Frontal cortex (tissue), 3 donors: ENCODE measurements at regions not wholly inside any gene's neighbourhood (a gene's known extent, or its start where the extent isn't known, plus 50 kb on each side); places are given as distances from the start of the nearest gene placed in this dataset.

ENCODE experiments used
- DNase-seq, 2 donors: peaks; one replicate each; pipeline ENCODE4 v3.0.0; 2012; ENCODE audit warnings: low spot score in 2 of 2
- FAIRE-seq: peaks from 2 replicates; lab custom pipeline; 2012; peaks lifted over from hg19 to GRCh38; lab: Jason Lieb, UNC
- donor health status: control.
- donor health status: control.
- donor health status: control.

DNA sequence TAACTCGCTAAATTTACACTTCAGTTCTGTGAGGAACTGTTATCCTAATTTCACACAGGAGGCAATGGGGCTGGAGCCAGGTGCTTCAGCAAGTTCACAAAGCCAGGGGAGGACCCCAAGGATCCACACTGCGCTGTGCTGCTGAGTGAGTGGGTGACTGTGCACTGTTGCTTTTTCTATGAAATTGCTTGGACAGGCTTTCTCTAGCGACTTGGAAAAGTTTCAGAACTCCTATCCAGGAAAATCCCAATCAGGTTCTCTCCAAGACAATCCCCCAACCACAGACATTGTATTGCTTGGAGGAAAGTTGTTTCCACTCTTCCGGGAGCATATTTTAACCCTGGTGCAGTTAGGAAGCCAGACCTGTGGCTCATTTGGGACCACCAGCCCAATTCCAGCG lies 175.9 kb upstream of the CST7 start:
- DNase-seq (no peak), FAIRE-seq (no peak)

DNA sequence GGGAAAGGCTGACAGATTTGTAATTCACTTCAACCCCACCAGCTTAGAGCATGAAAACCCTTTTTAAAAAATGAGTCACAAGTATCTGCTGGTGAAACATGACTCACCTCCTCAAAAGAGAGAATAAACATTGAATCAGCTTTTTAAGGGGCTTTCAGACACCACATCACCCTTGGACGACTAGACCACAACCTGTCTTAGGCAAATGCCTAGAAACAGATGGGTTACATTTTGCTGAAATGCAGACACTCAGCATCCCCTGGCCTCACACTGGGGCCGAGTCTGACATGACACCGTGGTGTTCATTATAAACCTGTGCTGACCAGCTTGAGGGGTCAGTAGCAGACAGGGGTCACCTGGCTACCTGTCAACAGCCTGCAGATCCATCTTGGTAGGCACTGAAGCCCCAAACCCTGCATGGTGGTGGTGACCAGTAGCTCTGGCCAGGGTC lies 175.3 kb upstream of the CST7 start:
- no peak for FAIRE-seq
- no peak for DNase-seq

DNA sequence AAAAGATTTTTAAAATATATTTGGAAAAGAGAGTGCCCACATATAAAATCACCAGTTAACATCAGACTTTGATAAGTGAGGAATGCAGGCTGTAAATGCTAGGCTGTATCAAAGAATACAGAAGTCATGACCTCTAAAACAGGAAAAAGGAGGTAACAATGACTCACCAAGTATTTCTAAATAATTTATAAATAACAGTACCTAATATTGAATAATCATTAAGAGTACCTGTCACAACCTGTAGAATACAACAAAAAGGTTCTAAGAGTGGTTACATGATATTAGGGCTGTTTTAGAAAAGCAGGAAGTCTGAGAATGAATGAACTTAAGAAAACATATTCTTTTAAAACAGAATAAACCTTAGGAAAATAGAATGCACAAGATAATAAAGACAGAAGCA lies 173.1 kb upstream of the CST7 start:
- no peak for DNase-seq
- FAIRE-seq, result no peak

DNA sequence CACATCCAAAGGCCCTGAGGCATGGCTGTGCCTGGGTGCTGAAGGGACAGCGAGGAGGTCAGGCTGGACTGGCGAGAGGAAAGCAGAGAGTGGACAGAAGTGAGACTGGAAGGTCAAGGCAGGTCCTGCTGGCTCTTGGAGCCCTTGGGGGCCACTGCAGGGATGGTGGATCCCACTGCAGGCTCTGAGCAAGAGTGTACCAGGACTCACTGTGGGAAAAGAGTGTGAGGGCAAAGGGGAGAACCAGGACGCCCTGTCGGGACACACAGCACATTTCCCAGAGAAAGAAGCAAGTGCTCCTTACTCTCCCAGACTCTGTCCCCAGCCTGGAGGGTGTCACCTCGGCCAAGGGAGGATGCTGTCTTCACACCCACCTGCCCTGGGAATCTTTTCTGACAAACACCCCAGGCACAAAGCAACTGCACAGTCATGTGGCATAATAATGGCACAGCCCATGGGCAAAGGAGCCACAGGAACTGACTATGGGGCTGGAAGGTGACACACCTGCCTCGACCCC lies 172.3 kb upstream of the CST7 start:
- no peak for FAIRE-seq
- DNase-seq, result no peak

DNA sequence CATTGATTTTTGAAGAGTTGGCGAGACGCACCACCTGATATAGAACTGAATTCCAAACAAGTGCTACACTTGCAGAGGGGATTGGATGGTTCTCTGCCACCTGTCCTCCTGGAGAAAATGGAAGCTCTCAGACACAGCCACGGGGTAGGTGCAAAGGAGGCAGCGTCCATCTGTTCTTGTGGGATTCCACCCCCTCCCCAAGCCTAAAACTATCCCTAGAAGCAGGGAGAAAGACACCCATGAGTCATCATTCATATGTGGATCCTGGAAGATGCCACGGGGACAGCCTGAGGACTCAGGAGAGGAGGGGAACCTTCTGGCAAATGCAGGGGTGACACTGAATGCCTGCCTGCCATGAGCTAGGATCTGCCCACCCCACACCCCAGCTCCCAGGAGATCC lies 171.3 kb upstream of the CST7 start:
- DNase-seq (no peak), FAIRE-seq (no peak)

DNA sequence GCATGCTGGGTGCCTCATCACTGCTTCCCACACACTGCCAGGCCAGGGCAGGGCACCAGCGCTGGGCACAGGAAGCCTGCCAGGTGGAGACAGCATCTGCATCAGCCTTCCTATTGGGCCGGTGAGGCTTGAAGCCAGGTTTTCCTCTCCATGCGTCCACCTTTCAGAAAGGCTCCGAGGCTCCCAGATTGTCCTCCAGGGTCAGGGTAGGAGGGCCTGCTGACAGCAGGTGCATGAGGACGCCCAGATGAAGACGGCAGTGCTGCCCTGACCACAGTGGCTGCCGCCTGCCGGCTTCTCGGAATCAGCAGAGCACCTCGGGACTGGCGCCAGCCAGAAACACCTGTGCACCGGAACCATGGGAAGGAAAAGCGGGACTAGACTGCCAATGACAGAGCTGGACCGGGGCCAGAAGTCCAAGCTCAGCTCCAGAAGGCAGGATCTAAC lies 170.5 kb upstream of the CST7 start:
- DNase-seq, result no peak
- no peak for FAIRE-seq

DNA sequence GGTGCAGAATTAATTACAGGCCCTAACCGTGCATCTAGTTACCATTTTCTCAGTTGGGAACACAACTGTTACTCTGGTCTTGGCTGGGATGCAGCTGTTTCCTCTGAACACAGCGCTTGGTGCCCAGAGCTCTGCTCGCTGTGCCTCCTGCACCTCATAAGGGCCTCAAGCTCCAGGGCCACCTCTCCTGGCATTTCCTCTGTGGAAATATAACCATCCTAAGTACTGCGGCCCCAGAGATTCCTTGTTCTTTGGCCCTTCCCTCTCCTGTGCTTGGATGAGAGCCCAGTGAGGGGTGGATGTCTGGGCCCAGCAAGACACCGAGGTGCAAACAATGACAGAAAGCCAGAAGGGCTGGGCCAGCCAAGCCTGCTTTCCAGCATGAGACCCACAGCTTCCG lies 169.9 kb upstream of the CST7 start:
- FAIRE-seq, result no peak

DNA sequence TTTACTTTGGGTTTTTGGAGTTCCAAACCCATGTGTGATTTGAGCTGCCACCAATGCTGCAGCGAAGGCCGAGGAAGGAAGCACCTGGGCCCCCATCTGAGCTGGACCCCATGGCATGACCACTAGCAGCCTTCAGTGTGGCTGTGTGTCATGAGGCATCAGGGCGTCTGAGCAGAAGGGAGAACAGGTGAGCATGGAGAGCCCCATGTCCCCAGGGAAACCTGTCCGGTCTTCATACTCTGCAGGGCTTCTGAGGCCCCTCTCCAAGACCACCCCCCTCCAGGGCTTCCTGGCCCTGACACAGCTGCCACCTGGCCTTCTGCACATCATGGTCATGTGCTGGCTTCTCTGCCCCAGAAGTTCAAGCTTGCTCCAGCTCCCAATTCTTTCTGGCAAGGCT lies 169.1 kb upstream of the CST7 start:
- FAIRE-seq, result no peak
- no peak for DNase-seq

More for the DNA sequence above, 169.9 kb upstream of the CST7 start:
- no peak for DNase-seq

DNA sequence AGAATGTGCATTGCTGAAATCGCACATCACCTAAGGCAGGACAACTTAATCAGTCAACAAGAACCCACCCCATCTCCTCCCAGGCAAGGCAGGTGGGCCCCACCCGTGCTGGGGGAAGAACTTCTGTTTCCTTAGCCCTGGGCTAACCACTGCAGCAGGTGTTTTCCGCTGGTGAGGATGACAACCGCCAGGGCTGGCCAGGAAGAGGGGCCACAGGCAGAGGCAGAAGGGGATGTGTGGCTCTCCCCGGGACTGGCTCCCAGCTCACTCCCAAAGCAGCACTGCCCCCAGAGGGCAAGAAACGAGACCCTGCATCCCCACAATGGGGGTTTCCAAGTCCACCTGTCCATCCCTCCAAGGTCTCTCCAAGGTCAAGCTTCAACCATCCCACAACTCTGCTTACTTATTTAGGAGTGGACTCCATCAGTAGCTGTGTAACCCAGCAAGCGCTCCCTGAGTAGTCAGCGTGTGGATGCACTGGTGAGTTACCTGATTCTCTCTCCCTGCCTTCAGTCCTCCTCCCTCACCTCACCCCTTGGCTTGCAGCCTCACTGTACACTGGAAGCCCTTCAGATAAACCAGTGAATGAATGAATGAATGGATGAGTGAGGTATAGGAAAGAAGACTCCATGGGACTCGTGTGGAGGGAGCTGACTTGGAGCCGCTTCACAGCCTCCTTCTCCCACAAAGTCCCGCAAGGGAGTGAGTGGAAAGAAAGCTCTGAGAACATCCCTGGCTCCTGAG lies 168.2 kb upstream of the CST7 start:
- DNase-seq (no peak), FAIRE-seq (no peak)

DNA sequence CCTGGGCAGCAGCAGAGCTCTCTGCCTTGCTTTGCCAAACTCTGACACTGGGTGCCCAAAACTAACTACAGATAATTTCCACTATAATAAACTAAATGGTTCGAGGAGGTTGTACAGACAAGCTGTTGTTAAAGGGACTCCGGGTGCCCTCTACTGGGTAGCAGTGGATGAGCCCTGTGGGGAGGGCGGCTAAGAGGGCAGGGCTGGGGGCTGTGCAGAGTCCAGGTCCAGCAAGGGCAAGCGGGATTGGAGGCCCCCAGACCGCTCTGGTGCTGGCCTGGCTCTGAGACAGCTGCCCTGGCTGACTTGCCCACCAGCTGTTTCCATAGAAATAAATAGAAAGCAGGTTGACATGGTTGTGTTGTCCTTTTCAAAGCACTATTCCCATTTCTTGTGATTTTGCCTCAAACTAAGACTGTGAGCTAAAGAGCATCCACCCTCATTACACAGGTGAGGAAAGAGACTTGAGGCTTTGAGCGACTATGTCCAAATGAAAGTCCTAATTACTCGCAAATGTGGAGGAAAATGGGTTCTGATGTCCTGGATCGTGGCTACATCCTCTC lies 167.6 kb upstream of the CST7 start:
- no peak for FAIRE-seq
- peak; percentile 24 to 55 for DNase-seq

DNA sequence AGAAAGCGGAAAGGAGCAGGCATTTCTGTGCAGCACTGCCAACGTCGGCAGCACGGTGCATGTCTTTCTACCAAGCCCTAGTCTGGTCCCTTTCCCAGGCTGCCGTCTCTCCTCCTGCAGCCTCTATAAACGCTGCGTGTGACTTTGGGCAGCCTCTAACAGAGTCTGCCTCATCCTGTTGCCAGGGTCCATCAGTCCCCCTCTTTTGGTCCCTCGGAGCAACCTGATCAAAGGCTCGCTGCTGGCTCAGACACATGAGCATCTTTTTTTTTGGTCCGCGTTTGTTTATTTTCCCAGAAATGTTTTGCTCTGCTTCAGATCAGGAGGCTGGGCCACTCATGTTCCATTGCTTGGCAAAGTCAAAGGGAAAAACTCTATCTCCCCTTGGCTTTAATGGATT lies 166.8 kb upstream of the CST7 start:
- DNase-seq, result no peak

DNA sequence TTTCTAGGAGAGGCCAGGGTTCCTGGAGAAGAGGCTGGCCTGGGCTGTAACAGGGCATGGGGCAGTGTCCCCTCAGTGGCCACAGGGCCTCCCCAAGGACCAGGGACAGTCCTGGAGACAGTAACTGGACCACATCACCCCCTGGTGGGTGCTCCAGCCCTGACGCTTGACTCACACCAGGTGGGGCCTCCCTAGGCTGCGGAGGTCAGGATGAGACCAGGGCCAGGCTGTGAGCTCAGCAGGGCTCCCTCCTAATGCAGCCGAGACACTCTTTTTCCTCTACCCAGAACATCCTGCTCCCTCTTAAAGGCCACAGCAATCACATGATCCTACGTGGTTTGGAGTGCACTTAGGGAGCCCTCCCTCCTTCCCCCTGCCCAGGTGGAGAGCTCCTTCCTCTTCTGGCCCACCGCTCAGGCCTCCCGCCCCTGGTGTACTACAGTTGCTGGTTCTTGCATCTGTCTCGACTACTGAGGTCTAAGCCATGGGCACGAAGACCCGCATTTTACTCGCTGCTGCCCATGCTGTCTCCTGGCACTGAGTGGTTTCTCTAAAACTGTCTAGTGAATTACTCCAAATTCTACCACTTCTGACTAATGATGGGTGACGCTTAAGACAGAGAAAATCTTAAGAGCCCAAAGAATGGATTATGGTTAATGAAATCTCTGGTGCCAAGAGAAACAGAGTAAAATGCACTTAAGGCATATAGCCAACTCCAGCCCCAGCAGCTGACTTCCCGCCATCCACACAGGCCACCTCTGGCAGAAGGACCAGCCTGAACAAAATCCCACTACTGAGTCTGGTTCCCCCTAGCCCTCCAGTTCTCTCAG lies 166.1 kb upstream of the CST7 start:
- FAIRE-seq, result no peak

More for the DNA sequence above, 166.8 kb upstream of the CST7 start:
- FAIRE-seq, result no peak

DNA sequence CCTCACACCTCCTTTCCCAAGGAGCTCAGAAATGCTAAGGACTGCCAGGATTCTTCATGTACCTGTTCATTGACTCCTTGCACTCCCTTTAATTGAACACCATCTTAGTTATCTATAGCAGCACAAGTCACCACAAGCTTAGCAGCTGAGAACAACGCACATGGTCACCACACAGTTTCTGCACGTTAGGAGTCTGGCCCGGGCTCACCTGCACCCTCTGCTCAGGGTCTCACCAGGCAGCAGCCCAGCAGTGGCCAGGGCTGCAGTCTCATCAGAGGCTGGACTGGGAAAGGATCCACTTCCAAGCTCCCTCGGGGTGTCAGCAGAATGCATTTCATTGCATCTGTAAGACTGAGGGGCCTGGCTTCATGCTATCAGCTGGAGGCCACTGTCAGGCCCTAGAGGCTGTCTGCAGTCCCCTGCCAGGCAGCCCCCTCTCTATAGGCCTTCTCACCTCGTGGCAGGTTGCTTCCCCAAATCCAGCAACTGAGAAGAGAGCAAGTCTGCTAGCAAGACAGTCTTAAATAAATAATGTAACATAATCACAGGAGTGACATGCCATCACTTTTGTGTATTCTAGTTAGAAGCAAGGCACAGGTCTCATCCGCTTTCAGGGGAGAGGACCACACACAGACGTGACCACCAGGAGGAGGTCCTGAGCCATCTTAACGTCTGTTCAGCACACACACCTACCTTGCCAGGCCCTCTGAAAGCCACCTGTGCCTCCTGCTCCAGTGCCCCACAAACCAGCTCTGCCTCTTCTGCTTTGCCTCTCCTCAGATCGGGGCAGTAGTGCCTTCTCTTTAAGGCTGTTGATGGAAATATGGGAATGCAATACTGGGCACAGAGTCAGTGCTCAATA lies 165.2 kb upstream of the CST7 start:
- FAIRE-seq (no peak), DNase-seq (no peak)

More for the DNA sequence above, 166.1 kb upstream of the CST7 start:
- DNase-seq, result no peak

DNA sequence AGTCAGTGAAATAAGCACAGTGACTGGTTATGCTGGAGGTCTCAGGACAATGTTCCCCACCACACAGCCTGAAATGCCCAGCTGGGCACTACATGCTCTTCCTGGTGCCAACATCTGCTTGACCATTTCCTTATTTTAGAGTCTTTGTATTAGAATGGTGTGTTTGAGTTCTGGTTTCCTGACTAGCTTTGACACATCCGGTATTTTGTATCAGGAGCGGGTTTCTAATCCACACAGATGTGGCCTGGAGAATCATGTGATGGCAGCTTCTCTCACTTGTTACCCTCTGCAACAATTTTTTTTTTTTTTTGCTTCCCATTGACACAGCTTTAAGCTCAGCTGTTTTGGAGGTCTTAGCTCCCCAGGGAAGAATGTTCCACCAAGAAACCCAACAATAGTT lies 164.5 kb upstream of the CST7 start:
- no peak for DNase-seq

DNA sequence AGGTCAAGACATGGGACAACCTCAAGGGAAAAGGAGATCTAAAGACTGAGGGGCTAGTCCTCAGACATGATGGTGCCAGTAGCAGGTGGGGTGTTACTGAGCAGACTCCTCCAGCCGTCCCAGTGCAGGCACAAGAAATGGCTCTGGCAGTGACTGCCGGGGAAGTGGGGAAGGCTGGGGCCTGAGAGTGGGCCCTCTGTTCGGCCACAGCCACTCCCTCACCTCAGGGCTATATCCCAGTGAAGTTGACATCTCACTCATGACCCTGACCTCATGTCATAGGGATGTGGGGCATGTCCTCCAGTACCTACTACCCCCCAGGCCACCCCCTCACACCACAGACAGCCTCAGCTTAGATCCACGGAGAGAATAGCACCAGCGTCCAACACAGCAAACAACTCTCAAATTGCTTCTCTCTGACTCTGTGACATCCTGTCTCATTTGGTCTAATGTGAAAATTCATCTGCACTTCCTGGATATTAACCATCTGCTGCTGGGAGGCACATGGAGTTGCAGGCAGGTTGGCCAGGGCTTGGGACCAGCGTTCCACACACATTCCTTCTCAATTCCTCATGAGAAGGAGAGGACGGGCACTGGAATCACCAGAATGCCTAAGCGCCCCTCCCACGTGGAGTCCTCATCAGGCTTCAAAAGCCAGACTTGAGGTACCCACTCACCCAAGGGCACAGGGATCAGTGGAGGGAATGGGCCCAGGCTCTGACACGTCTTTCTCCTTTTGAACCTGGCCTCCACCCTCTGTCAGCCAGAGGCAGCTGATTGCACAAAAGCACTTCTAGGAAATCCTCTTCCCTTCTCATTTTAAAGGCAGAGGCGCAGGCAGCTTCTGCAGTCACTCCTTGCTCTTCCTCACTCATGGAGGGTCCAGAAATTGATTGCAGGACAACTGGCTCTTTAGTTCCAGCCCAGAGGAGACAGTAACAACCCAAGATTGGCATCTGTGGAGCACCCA lies 163.6 kb upstream of the CST7 start:
- FAIRE-seq (no peak), DNase-seq (no peak)

More for the DNA sequence above, 164.5 kb upstream of the CST7 start:
- FAIRE-seq, result no peak

DNA sequence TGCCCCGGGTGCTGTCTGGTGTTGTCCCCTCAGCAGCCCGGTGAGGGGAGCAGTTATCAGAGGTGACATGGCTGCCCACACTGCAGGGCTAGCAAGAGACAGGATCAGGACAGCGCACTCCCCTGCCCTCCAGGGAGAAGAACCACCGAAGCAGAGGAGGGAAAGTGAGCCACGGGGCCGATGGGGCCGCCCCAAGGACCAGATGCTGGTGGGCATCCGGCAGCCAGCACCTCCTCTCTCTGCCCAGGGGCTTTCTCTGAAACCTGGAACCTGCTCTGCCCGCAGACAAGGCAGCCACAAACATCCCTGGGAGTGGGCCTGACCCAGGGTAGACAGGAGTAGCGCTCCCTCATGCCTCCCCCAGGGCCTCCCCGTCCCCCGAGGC lies 163.0 kb upstream of the CST7 start:
- FAIRE-seq, result no peak
- DNase-seq, result no peak

DNA sequence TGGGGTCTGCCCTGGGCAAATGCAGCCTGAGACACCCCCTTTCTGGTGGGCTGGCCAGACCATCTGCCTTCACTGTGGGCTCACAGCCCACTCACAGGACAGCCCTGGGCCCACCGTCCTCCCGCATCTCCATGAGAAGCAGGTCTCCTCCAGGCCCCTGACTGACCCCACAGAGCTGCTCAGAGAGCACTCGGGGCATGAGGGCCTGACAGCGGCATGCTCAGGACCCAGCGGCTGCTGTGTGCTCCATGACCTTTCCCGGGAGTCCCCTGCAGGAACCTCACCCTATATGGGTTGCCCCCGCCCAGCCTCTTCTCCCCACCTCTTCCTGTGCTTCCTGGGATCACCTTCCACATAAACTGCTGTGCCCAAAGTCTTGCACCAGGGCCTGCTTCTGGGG lies 162.4 kb upstream of the CST7 start:
- no peak for DNase-seq
- no peak for FAIRE-seq

DNA sequence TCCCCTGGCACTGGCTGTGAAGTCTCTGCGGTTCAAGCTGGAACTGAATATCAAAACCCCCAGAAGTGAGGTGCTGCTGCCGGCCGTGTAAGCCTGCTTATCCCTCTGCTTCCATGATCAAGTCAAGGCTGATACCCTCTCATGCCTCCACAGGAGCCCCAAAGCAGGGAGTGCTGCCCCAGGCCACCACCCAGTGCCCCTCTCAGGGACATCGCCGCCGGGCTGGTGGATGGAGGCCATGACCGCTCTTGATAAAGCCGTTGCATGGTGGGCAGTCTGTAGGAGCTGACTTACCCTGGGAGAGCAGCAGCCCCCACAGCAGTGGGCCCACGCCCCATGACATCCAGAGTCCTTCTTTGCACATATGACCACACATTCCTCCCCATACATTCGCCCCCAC lies 162.0 kb upstream of the CST7 start:
- DNase-seq (no peak), FAIRE-seq (no peak)

DNA sequence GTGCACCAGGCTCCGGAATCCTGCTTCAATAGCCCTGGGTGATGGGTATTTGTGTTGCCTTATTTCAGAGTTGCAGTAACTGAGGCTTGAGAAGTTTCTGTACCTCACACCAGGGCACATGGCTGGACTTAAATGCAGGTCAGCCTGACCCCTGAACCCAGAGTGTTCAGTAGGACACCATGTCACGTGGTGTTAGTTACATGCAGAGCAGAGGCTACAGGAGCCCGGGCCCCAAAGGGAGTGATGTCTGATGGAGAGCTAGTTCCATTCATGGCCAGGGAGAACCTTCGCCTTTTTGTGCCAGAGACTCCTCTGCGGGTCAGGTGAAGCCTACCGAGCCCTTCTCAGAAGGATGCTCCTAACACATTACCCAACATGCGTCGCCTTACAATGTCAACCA lies 161.4 kb upstream of the CST7 start:
- no peak for DNase-seq
- FAIRE-seq, result no peak
